Kidney epithelial cell (primary cell): ENCODE measurements at regions not wholly inside any gene's neighbourhood (a gene's known extent, or its start where the extent isn't known, plus 50 kb on each side); places are given as distances from the start of the nearest gene placed in this dataset.

Experiments used
- DNase-seq: peaks from one replicate; pipeline ENCODE4 v3.0.0-alpha.2; 2010; ENCODE audit warnings: low read depth
- H3K27me3 ChIP-seq: 2 replicates; pipeline ENCODE4 v1.6.0; 2011; ENCODE audit warnings: low read length; ENCODE audit not compliant: control insufficient read depth, insufficient read depth
- H3K36me3 ChIP-seq: 2 replicates; pipeline ENCODE4 v1.5.1; 2011; ENCODE audit warnings: low read length; ENCODE audit not compliant: control insufficient read depth, insufficient read depth
- H3K4me3 ChIP-seq: 2 replicates; pipeline ENCODE4 v1.5.1; 2011; ENCODE audit warnings: low read depth, mild to moderate bottlenecking, control low read depth, low read length
- TF ChIP-seq, protein P1 (sequence below): IDR thresholded peaks from 2 replicates; pipeline ENCODE4 v1.5.1; 2011; ENCODE audit warnings: mild to moderate bottlenecking, moderate library complexity, low read length, control low read depth, inconsistent platforms; ENCODE audit not compliant: insufficient read depth, poor library complexity, severe bottlenecking

DNA sequence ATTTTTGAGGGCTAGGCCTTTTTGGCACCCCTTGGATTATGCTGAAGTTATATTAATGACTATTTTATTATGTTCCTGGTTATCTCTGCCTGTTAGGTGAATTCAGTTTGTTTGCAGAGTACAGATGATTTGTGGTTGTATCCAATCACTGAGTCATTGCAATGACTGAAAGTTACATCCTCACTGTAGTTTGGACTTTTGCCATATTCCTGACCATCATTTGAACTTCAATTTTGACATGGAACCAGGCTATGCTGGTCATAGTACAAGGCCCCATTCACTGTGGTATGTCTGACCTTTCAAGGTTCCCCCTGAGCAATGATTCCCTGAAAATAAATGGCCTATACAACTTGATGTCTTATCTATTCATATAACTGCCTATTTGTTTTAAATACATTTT, 621.0 kb downstream of the CCER1 start:
- Histone ChIP-seq H3K36me3 (no peaks in the 10 kb centered on the region), H3K27me3 (no peaks in the 10 kb centered on the region), H3K4me3 (no peak overlapping the region)
- peak; percentile 47 for DNase-seq
- TF ChIP-seq, protein P1, sequence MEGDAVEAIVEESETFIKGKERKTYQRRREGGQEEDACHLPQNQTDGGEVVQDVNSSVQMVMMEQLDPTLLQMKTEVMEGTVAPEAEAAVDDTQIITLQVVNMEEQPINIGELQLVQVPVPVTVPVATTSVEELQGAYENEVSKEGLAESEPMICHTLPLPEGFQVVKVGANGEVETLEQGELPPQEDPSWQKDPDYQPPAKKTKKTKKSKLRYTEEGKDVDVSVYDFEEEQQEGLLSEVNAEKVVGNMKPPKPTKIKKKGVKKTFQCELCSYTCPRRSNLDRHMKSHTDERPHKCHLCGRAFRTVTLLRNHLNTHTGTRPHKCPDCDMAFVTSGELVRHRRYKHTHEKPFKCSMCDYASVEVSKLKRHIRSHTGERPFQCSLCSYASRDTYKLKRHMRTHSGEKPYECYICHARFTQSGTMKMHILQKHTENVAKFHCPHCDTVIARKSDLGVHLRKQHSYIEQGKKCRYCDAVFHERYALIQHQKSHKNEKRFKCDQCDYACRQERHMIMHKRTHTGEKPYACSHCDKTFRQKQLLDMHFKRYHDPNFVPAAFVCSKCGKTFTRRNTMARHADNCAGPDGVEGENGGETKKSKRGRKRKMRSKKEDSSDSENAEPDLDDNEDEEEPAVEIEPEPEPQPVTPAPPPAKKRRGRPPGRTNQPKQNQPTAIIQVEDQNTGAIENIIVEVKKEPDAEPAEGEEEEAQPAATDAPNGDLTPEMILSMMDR = no peak

DNA sequence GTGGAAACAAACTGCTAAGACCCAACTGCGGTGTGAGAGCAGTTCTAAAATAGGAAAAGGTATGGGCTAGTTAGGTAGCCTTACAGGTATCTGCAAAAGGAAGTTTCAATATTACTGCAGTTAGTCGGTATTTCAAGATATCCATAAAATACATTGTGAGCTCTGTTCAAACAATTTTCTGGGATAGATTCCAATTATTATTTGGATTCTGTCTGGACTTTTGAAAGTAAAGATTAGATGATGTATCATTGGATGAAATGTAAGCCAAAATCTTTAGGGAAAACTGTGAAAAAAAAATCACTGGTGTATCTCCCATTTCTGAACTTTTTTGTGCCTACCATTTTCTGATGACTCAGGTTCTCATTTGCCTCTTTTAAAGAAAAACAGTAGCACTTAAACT, 621.6 kb downstream of the CCER1 start:
- TF ChIP-seq, protein P1 = no peak
- no peak overlapping the region for H3K4me3 ChIP-seq
- DNase-seq = no peak
- no peaks in the 10 kb centered on the region for H3K27me3 ChIP-seq
- no peaks in the 10 kb centered on the region for H3K36me3 ChIP-seq

DNA sequence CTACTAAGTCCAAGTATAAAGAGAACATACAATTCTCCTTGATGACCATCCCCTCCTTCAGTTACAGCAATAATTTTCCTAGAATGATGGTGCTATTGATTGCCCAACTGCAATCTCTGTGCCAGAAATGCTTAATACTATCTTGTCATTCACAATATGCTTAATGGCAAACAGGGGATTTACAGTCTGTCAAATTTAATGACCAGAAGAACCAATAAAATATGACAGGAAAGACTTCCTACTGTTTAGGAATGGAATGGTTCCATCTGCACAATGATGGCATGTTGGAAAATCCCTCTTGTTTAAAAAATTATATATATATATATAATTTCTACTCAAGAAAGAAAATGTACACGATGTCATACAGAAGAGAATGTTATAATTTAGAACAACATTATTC, 623.2 kb downstream of the CCER1 start:
- DNase-seq = no peak

DNA sequence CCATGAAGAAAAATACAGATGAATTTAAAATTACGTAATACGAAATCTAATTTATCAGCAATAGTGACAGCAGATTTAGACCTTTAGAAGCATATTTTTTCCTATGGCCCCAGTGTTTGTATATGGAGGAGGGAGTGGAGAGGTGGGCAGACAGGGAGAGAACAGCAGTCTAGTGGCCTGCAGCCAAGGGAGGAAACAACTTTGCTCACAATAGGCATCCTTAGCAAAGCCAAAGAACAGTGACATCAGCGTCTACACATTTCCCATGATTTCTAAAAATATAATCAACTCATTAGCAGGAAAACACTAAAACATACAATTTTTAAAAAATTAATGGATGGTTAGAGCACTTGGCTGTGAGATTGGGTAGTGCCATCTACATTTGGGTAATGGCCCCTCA, 622.6 kb upstream of the ATP2B1 start:
- DNase-seq = no peak
- TF ChIP-seq, protein P1 = no peak
- H3K27me3 ChIP-seq = no peaks in the 10 kb centered on the region
- no peaks in the 10 kb centered on the region for H3K36me3 ChIP-seq
- no peak overlapping the region for H3K4me3 ChIP-seq

More for the DNA sequence above, 623.2 kb downstream of the CCER1 start:
- Histone ChIP-seq H3K27me3 (no peaks in the 10 kb centered on the region), H3K36me3 (no peaks in the 10 kb centered on the region), H3K4me3 (no peak overlapping the region)
- TF ChIP-seq, protein P1 = no peak

DNA sequence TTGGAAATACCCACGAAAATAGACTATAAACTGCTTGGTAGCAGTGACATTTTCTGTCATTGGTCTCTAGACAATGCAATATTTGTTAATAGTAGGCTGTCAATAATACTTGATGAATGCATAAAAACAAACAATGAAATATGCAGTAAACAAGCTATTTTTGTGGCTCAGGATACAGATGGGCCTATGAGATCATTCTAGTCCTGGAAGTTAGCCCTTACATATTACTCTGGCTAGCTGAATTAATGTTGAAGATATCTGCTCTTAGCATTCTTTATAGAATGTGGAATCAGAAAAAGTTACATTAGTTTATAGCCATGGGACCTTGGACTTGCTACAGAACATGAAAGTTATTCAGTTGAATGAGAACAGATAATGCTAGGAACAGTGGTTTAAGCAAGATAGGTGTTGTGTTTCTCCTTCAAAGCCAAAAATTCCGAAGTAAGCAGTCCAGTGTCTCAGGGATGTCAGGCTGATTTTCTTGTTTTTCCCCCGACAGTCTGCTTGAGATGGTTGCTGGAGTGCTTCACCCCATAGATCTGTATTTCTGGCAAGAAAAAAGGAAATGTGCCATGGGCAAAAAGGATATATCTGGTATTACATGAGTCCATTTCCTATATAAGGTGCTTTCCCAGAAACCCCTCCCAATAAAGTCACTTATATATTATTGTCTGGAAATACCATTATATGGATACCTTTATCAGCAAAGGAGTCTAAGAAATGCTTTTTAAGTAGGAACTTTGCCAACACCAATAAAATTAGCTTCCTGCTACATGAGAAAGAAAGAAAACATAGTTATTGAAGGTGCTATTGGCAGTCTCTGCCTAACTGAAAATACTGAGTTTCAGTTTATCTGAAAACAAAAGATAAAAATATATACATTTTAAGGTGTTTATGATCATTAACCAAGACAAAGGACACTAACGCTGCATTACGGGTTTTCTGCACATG, 619.4 kb upstream of the ATP2B1 start:
- no peak for DNase-seq
- Histone ChIP-seq H3K4me3 (no peak overlapping the region), H3K36me3 (no peaks in the 10 kb centered on the region), H3K27me3 (no peaks in the 10 kb centered on the region)
- TF ChIP-seq, protein P1 = no peak
